Ovary (tissue), 7 donors: ENCODE measurements at regions not wholly inside any gene's neighbourhood (a gene's known extent, or its start where the extent isn't known, plus 50 kb on each side); places are given as distances from the start of the nearest gene placed in this dataset.
A peak's percentile ranks its signal among the peaks of the same experiment; 100 is the strongest.

Experiments
- DNase-seq, 5 donors: peaks; one replicate each; pipeline ENCODE4 v3.0.0-alpha.2; 2019 to 2020
- H3K27ac ChIP-seq, 2 donors: fragments of 200-600 bp; one replicate each; pipeline versions ENCODE4 v1.5.1 to v1.8.0; 2019 to 2022
- H3K27me3 ChIP-seq: fragments of 200-600 bp; one replicate; pipeline ENCODE4 v1.8.0; 2022
- H3K36me3 ChIP-seq: fragments of 200-600 bp; sonication (generic); one replicate; pipeline ENCODE4 v1.5.1; 2019
- H3K4me1 ChIP-seq: one replicate; pipeline ENCODE4 v1.8.1; 2013; ENCODE audit warnings: mild to moderate bottlenecking, moderate library complexity; ENCODE audit not compliant: insufficient read depth
- H3K4me3 ChIP-seq: fragments of 200-600 bp; sonication (generic); one replicate; pipeline ENCODE4 v1.5.1; 2017
- H3K9me3 ChIP-seq, 2 donors: fragments of 200-600 bp in 1 of 2; sonication (generic) in 1 of 2; one replicate each; pipeline versions ENCODE4 v1.5.1 to v1.8.1; 2013 to 2019; ENCODE audit warnings: mild to moderate bottlenecking in 1 of 2, moderate library complexity in 1 of 2
- EP300 ChIP-seq: sonication (generic); formaldehyde crosslinking; IDR thresholded peaks from one replicate; pipeline ENCODE4 v1.6.1; 2017; ENCODE audit warnings: antibody characterized with exemption
- POLR2A ChIP-seq: fragments of 450-650 bp; IDR thresholded peaks from one replicate; pipeline ENCODE4 v1.6.1; 2017; ENCODE audit warnings: antibody characterized with exemption, mild to moderate bottlenecking, moderate library complexity
- WGBS, 3 donors: extraction: QIAGEN DNeasy Blood & Tissue Kit in 1 of 3; methylation state at CpG; one replicate each; pipeline versions ENCODE4 v1.1.5 to v1.1.7; 2013 to 2017; 5-methylcytosine and 5-hydroxymethylcytosine counted together
- intact Hi-C, 4 donors: fragments of 100-400 bp; cut with DNase I; formaldehyde crosslinking; loops; one replicate each; pipeline versions ENCODE4 v1.11.0 to v1.15.1; 2022 to 2023
- TF ChIP-seq, protein P1 (sequence below), 3 donors: fragments of 450-650 bp in 2 of 3; fragments of 200-600 bp in 1 of 3; IDR thresholded peaks; one replicate each; pipeline versions ENCODE4 v1.5.1 to v1.8.0; 2016 to 2022; ENCODE audit warnings: antibody characterized with exemption in 3 of 3, mild to moderate bottlenecking in 1 of 3
- donor health status: DM: no; HTN: no; CAD: no; lungs with moderate emphysema.
- donor health status: DM: no; HTN: no; CAD: no.
- donor health status: Bipolar disorder and iron deficiency.
- donor health status: DM: no; HTN: no; CAD: no.
- donor health status: DM: yes; HTN: yes; CAD: no.

DNA sequence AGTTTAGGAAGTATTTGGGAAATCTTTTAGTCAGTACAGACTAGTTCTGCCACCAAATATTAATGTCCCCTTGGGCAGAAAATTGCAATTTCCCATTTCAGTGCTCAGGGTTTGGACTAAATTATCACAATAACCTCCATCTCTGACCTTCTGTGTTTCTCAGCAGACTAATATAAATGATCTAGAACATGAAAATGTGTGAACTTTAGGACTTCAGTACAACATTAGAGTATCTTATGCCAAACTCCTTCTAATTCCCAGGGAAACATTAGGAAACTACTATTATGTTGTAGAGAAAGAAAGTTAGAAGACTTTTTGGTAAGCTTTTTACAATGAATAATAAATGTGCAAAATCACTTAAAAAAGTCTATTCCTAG lies 1087.6 kb upstream of the CITED2 start:
- Histone ChIP-seq H3K36me3 (no peaks in the 10 kb centered on the region), H3K27ac (peak overlapping the region in 1 of 2 donors; percentile 67), H3K4me1 (peaks cover 10% of the 10 kb centered on the region), H3K9me3 (no peaks in the 10 kb centered on the region), H3K27me3 (no peaks in the 10 kb centered on the region), H3K4me3 (no peak overlapping the region)
- no peak for DNase-seq
- intact Hi-C loops = loop anchor here in 2 of 4 donors (10.0 kb wide), 1 partner anchor 1087 kb away; the partner anchor contains the start of gene CITED2 (in 2 of the 2)
- TF ChIP-seq POLR2A (no peak), EP300 (no peak)
- TF ChIP-seq, protein P1, sequence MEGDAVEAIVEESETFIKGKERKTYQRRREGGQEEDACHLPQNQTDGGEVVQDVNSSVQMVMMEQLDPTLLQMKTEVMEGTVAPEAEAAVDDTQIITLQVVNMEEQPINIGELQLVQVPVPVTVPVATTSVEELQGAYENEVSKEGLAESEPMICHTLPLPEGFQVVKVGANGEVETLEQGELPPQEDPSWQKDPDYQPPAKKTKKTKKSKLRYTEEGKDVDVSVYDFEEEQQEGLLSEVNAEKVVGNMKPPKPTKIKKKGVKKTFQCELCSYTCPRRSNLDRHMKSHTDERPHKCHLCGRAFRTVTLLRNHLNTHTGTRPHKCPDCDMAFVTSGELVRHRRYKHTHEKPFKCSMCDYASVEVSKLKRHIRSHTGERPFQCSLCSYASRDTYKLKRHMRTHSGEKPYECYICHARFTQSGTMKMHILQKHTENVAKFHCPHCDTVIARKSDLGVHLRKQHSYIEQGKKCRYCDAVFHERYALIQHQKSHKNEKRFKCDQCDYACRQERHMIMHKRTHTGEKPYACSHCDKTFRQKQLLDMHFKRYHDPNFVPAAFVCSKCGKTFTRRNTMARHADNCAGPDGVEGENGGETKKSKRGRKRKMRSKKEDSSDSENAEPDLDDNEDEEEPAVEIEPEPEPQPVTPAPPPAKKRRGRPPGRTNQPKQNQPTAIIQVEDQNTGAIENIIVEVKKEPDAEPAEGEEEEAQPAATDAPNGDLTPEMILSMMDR (IDR thresholded peaks at IDR 0.05) = no peak

DNA sequence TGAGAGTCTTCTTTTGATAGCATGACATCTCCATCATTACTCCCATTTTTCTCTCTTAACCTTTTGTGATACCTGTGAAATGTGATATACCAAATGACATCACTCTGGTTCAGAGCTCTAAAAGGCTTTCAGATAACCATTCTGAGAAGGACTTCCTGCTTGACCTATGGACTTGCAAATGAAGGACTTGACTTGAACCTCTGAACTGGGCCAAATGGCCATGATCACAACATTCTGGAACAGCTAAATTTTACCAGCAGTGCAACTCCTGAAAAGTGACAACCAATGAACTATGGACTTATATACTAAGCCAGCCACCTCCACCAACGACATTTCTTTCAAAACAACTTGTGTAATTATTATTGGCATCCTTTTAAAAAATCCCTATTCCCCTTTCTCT lies 1085.8 kb upstream of the CITED2 start:
- peaks cover 10% of the 10 kb centered on the region for H3K4me1 ChIP-seq

DNA sequence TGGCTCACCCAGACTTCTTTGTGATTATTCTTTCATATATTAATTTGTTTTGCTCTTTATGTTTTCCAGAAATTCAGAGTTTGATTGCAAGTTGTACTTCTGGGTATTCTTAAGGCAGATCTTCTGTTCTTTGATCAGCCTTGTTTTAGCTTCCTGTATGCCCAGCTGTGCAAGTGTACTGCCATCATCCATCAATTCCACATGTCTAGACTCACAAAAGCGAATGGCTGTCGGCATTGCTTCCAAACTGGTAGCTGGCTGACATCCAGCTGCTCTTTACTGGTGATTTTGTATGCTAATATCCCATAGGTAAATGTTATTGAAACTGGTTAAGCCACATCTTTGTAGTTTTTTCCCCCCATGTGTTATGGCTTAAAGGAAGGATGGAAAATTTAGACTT lies 1084.8 kb upstream of the CITED2 start:
- Histone ChIP-seq H3K4me3 (no peak overlapping the region), H3K27me3 (no peaks in the 10 kb centered on the region), H3K36me3 (no peaks in the 10 kb centered on the region), H3K9me3 (no peaks in the 10 kb centered on the region), H3K27ac (no peak overlapping the region), H3K4me1 (peaks cover 10% of the 10 kb centered on the region)
- intact Hi-C loops = no loop called here
- WGBS, 3 donors = 88 to 93% (median 89%) methylated on average over 2 of the region's 2 CpGs
- DNase-seq = no peak
- TF ChIP-seq, protein P1 (IDR thresholded peaks at IDR 0.05) = no peak
- TF ChIP-seq EP300 (no peak), POLR2A (no peak)

More for the DNA sequence above, 1085.8 kb upstream of the CITED2 start:
- no peak for DNase-seq
- Histone ChIP-seq H3K9me3 (no peaks in the 10 kb centered on the region), H3K27me3 (no peaks in the 10 kb centered on the region), H3K27ac (no peak overlapping the region), H3K4me3 (no peak overlapping the region), H3K36me3 (no peaks in the 10 kb centered on the region)
- intact Hi-C loops = loop anchor here in 2 of 4 donors (10.0 kb wide), 1 partner anchor 1085 kb away; the partner anchor contains the start of gene CITED2 (in 2 of the 2)
- TF ChIP-seq EP300 = no peak
- no peak for TF ChIP-seq POLR2A
- TF ChIP-seq, protein P1 (IDR thresholded peaks at IDR 0.05) = no peak
- WGBS, 3 donors = 85 to 92% (median 87%) methylated on average over 1 of the region's 1 CpG

DNA sequence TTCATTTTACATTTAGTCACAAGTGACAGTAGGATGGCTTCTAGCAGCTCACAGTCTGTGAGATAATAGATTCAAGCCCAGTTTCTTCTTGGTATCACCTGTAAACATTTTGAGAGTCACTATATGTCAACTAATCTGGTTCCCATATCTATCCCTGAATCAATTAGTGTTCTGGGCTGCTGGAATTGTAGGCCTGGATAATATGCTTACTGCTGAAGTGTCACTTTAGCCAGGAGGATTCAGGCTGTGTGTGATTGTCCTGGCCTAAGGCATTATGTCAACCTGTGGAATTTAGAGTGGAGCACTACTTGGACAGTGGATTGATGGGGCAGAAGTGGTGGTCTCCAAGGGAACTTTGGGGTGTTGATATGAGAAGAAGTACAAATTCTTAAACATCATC lies 1071.8 kb upstream of the CITED2 start:
- no peaks in the 10 kb centered on the region for H3K9me3 ChIP-seq
- H3K27ac ChIP-seq = no peak overlapping the region
- no peak overlapping the region for H3K4me3 ChIP-seq
- no peak for DNase-seq
- no peaks in the 10 kb centered on the region for H3K27me3 ChIP-seq
- no peaks in the 10 kb centered on the region for H3K4me1 ChIP-seq
- intact Hi-C loops = no loop called here
- TF ChIP-seq, protein P1 (IDR thresholded peaks at IDR 0.05) = no peak
- TF ChIP-seq EP300 (no peak), POLR2A (no peak)
- no peaks in the 10 kb centered on the region for H3K36me3 ChIP-seq
